GM18519 (cell line): ENCODE measurements at regions not wholly inside any gene's neighbourhood (a gene's known extent, or its start where the extent isn't known, plus 50 kb on each side); places are given as distances from the start of the nearest gene placed in this dataset.

Experiments
- ATAC-seq: cut with Tn5 transposase; IDR thresholded peaks from one replicate; pipeline ENCODE4 v1.9.1; 2021; ENCODE audit warnings: mild to moderate bottlenecking, moderate library complexity; ENCODE audit not compliant: unreplicated experiment, low FRiP score

DNA sequence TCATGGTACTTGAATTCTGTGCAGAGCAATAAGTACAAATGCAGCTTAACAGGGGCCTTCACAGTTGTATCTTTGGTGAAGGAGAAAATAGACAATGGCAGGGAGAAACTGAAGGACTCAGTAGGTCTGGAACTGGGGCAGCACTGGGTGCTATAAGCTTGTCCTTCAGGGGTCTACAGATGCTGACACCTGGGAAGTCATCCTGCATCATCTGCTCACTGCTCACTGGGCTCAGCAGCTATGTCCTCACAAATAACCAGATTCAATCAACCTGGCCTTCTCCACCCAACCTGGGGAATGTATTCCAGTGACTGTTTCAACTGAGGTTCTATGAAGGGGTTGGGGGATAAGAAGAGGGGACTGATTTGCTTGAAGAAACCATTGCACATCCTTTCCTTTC, 117.0 kb downstream of the ZNF280B start:
- ATAC-seq, result no peak

DNA sequence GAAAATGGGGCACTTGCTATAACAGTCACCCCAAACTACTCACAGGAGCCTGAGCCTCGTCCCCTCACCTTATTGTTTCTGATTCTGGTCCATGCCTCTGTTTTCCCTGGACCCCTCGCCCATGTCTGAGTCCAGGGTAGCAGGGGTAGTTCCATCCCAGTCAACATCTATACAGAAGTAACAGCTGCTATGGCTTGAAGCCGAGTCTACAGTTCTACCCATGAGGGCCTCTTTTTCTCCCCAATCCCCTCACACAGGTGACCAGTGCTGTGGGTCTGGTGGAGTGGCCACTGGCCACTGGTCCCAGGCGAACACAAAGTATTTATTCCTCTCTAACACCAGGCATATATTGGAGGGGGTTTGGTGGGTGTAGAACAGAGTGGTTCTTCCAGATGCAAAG, 116.4 kb downstream of the ZNF280B start:
- no peak for ATAC-seq

DNA sequence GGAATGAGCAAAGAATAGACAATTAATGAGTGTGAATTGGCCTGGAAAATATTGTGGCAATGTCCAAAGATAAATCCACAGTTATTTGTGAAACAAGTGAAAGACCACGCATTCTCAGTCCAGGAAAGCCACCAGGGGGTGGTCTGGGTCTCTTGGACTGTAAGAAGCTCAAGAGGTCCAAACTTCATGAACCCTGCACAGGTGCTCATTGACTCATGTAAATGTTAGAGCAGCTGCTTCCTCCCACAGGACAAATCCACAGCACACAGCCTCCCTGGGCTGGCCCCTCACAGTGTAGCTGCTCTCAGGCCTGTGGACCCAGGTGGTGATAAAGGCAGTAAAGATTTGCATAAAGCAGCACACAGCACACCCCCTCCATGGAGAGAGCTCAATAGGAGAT, 114.0 kb downstream of the ZNF280B start:
- no peak for ATAC-seq

DNA sequence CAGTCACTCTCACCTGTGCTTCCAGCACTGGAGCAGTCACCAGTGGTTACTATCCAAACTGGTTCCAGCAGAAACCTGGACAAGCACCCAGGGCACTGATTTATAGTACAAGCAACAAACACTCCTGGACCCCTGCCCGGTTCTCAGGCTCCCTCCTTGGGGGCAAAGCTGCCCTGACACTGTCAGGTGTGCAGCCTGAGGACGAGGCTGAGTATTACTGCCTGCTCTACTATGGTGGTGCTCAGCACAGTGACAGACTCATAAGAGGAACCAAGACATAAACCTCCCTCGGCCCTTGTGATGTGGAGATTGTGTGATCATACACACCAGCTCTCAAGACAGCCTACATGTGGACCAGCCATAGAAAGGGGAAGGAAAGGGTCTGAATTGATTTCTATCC, 113.3 kb downstream of the ZNF280B start:
- ATAC-seq, result no peak

DNA sequence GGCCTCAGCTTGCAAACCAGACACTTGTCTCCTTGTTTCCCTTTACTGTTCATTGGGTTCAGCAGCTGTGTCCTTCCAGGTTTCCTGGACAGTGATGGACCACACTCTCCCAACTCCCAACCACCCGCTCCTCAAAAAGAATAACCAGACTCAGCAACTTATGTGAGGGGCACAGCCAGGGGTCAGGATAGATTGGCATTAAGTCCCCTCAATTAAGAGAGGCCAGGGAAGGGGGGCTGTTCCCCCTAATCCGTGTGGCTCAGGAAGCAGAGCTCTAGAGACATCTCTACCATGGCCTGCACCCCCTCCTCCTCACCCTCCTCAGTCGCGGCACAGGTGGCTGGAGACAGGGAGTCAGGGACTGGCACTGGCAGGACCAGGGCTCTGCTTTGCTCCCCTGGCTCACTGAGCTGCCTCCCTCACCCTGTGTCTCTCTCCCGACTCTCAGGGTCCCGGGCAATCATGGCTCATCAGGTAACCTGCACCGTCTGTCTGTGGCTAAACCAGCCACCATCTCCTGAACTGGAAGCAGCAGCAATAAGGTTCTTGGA, 111.7 kb downstream of the ZNF280B start:
- ATAC-seq, result no peak

DNA sequence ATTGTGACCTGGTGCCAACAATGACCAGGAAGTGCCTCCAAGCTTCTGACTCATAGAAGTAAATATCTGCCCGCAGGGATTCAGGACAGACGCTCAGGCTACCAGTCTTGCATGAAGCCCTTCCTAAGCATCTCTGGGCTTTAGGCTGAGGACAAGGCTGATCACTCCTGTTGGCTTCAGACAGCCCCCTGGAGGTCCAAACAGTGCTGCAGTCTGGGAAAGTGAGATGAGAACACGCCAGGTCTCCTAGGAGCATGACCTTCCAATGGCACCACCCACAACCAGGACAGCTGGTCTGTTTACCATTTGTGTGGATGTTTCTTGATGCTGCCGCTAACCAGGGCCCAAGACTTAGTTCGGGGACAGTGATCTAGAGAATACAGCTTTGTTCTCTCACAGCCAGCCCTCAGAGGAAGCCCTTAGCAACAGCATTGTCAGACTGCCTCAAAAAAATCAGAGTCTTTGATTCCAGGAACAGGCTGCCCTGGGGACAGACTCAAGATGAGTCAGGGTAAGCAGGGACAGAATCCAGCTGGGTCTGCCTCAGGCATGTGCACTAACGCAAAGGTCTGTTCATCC, 111.2 kb downstream of the ZNF280B start:
- ATAC-seq, result no peak

DNA sequence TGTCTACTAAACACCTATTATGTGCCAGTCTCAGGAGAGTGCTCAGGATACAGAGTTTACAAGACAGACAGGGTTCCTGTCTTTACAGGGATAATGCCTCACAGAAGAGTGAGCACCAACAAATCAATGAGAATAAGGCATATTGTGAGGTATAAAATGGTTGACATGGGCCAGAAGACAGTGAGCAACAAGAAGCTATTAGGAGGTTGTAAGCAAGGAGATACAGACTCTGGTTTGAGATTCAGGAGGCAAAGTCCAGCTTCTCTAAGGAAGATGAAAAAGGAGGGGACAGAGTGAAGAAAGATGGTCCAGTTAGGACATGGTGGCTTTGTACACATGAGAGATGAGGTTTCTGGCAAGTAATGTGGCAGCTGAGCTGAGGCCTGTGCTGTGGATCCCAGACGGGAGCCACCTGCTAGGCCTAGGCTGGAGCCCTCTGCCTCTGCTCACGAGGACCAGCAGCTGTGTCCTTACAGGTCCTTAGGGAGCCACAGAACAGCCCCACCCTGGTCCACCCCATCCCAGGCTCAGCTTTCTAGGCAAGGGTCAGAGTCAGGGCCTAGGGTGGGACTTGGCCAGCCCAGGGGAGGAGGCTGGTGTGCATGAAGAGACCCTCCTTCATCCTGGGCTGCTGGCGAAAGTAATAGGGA, 110.5 kb downstream of the ZNF280B start:
- no peak for ATAC-seq

DNA sequence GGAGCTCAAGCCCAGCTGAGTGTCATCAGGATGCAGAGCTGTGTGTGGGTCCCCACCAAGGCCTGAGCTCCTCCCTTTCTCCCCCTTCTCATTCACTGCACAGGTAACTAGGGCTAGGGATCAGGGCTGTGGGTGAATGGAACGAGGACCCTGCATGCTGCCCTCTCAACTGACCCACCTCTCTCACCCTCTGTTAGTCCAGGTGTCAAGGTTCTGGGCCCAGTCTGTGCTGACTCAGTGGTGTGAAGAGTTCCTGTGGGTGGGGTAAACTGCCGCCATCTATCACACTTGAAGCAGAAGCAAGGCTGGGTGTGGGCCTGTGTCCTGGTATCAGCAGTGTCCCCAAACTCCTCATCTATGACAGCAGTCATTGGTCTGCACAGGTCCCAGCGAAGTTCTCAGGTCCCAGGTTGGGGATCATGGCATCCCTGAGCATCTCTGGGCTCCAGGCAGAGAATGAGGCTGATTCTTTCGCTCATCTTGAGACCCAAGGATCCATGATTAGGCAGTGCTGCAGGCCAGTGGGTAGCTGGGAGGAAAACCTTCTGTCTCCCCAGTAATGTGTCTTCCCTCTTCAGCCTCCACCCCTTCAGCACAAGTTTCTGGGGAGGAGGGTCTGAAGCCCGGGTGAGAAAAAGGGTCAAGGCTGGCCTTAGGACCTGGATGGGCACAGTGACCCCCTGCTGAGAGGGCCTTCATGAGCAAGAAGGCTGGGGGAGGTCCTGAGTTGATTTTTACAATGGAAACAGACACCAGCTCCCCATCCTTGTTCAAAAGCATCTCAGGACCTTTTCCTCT, 109.8 kb downstream of the ZNF280B start:
- ATAC-seq, result no peak

DNA sequence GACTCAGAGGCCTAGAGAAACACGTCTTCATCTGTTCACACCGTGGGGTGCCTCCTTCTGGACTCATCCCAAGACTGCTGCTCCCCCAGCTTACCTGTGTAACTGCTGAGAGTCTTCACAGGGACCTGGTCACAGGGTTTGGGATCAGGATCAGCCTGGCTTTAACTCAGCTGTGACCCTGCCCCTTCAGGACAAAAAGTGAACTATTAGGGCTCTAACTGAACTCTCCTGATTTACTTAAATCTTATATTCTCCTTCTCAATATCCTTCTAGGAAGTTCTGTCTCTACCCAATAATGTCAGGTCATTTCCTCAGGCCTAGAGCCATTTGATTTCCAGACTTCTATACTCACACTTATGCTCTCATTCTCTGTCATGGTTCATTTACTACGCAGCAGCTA, 108.4 kb downstream of the ZNF280B start:
- no peak for ATAC-seq

DNA sequence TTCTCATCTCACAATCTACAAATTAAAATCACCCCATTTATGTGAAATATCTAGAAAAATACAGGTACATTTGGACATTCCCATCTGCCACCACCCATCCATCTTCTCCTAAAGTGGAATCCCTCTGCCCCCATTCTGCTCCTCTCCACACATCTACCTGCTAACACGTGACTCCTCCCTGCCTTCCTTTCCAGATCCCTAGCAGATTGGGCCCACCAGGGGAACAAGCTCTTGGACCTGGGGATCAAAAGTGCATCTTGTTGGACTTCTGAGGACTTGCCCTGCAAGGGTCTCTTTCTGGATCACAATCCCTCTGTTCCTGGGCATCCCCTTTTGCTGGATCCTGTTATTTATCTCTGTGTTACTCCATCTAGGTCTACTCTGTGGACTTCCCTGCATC, 107.6 kb downstream of the ZNF280B start:
- ATAC-seq, result no peak

DNA sequence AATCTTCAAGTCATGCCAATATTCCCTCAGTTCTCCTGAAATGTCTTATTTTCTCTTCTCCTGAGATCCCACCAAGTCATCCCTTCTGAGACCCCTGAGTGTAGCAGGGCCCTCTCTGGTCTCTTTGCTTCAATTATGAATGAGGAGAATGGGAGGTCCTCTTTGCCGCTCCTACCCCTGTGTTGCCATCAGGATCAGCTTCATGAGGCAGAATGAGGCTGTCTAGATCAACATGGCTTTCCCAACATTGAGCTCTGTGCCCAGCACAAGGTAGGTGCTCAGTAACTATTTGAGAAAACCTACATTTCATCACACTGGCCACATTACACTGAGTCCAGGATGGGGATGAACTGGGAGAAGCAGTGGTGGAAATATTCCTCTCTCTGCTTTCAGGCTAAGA, 107.2 kb downstream of the ZNF280B start:
- ATAC-seq, result no peak

DNA sequence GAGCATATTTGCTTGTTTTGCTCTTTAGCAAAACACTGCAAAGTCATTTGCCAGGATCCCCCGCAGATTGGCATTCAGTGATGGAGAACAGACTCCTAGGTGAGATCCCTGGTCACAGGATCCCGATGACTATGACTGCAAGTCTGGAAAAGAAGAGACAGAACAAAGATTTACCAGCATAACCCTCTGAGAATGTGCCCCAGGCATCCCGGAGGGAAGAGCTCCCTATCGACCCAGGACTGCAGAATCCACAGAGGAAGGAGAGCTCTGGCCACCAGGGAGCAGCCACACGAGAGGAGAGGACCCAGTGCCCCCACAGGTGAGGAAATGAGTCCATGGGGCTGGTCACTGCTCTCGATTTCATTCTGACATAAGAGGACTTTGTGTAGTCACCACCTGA, 105.2 kb downstream of the ZNF280B start:
- ATAC-seq, result no peak

DNA sequence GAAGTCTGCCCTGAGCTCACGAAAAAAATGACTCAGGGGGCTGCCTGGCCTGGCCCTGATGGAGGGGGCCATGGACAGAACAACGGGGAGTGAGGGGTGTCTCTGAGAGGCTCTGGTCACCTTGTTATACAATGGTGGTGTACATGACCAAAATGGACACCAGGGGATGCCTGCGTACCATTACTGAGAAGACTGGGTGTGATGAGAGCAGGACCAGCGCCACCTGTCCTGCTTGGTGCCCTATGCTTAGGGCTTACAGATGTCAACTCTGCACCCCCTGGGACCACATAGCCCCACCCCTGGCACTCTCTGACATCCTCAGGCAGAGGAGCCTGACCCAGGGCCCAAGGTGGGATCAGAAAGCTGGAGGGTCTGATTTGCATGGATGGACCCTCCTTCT, 104.8 kb downstream of the ZNF280B start:
- ATAC-seq, result no peak

DNA sequence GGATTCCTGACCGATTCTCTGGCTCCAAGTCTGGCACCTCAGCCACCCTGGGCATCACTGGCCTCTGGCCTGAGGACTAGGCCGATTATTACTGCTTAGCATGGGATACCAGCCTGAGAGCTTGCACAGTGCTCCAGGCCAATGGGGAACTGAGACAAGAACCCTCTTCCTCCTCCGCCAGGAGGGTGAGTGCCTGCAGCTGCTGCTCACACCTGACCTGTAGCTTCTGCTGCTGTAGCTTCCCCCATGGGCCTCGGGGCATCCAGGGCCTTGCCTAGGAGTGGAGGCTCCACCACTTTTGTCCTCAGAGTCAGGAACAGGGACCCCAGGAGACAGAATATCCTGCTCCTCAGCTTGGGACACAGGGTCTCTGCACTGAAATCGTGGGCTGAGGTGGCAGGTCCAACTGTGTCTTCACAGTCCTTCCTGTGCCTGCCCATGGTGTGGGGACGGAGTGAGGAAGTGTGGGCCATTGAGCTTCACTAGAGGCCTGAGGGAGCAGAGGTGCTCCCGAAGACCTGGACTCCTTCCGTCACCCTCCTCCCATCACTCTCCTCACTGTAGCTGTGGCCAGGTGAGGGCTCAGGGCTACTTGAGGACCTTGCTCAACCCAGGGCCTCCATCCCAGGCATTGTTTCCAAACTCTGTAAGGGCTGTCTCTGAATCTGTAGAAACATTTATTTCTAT, 103.8 kb downstream of the ZNF280B start:
- no peak for ATAC-seq

DNA sequence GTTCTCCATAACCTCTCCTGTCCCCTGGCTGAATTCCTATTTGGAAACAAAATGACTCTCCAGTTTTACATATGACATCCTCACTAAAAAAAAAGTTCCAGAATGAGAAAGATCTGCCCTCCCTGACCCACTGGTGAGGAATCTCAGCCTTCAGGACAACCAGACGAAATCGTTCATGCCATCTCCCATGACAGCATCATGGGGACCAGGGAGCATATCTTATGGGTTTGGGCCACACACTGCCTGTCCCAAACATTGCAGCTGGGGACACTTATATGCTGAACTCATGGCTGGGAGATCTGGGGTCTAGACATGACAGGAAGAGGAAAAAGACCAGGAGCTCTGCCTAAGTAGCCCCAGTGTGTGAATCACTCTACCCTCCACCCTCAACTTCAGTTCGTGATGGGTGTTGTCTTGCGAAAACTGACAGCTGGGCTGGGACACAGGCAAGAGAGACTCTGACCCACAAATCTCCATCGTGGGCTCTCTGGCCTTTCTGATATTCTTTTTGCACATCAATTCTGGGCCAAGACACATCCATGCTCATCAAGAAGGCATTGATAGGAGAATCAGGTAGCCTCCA, 102.0 kb downstream of the ZNF280B start:
- no peak for ATAC-seq

DNA sequence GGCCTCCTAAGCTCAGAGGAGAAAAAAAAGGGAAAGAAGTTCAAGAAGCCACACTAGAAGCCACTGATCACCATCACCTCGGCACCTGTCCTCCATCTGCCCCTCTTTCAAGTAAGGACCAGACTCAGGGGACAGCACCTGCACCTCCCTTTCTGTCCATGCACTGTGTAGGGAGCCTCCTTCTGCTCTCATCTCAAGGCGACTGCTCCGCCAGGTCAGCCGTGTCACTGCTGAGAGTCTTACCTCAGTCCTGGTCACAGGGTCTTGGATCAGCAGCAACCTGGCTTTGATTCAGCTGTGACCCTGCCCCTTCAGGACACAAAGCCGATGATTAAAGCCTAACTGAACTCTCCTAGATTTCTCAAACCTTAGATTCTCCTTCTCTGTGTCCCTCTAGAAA, 101.5 kb downstream of the ZNF280B start:
- ATAC-seq, result no peak

DNA sequence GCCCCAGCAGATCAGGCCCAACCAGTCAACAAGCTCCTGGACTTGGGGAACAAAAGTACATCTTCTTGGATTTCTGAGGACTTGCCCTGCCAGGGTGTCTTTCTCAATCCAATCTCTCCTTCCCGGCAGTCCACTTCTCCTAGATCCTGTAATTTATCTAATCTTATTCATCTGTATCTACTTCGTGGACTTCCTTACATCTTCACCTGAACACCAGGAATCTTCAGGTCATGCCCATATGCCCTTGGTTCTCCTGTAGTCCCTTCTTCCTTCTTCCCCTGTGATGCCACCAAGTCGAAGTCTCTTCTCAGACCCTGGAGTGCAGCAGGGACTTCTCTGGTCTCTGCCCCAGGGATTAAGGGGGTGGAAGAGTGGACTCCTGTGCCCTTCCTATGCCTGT, 100.3 kb downstream of the ZNF280B start:
- no peak for ATAC-seq

DNA sequence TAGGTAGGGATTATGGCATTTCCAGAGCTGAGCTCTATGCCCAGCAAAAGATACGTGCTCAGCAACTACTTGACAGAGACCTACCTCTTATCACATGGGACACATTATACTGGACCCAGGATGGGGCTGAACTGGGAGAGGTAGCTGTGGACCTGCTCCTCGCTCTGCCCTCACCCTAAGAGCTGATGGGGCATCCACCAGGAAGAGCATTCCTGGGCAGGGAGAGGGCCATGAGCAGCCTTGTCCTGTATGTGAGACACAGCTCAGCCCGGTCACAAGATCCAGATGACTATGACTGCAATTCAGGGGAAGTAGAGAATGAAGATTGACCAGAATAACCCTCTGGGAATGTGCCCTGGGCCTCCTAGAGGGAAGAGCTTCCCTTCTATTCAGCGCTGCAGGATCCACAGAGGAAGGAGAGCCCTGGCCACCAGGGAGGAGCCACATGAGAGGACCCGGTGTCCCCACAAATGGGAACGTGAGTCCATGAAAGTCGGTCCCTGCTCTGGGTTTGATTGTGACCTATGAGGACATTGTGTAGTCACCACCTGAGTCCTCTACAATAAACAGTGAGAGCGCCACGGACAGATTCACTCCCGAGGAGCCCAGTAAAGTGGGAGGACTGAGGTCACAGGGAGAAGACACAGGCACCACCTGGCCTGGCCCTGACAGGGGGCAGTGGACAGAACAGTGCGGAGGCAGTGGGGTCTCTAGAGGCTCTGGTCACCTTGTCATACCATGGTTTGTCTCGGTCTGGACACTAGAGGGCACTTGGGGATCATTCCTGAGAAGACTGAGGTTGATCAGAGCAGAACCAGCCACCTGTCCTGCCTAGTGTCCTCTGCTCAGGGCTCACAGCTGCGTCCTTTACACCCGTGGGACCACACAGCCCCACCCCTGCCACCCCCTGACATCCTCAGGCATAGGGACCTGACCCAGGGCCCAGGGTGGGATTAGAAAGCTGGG, 99.5 kb downstream of the ZNF280B start:
- ATAC-seq, result no peak

DNA sequence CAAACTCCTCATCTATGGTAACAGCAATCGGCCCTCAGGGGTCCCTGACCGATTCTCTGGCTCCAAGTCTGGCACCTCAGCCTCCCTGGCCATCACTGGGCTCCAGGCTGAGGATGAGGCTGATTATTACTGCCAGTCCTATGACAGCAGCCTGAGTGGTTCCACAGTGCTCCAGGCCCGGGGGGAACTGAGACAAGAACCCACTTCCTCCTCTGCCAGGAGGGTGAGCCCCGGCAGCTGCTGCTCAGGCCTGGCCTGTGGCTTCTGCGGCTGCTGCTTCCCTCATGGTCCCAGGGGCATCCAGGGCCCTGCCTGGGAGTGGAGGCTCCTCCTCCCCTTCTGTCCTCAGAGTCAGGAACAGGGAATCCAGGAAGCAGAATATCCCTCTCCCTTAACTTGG, 98.4 kb downstream of the ZNF280B start:
- ATAC-seq, result no peak

DNA sequence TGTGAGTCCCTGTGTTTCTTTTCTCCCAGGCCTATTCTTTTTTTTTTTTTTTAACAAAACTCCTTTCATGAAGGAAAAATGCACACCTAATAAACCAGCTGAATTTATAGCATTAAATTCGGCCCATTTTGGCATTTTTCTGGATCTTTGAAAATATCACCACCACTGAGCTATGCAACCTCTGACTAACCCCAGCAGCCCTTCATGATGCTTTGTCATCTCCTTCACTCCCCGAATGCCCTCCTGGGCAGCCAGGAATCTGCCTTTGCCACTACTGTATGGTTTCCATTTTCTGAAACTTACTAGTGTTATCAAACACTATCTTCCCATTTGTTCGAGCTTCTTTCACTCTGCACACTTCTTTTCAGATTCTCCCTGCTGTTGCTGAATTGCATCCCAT, 97.9 kb downstream of the ZNF280B start:
- no peak for ATAC-seq
